Activated T-helper 1 cell treated with anti-CD3 and anti-CD28 coated beads, Interleukin-12 subunit alpha, Interleukin-12 subunit beta, Interleukin-2, Interleukin-4 antibody, amounts not matched to agents 30 ng/mL and 10 ng/mL and 1 ng/mL, durations not matched to agents 14 hours and 24 hours and 36 hours (primary cell): ENCODE measurements at regions not wholly inside any gene's neighbourhood (a gene's known extent, or its start where the extent isn't known, plus 50 kb on each side); places are given as distances from the start of the nearest gene placed in this dataset.

Source experiments
- DNase-seq: peaks from one replicate; pipeline ENCODE4 v3.0.0; 2021; ENCODE audit warnings: low spot score
- H3K27ac Mint-ChIP-seq: one replicate; pipeline ENCODE4 v1.8.0; 2021; ENCODE audit warnings: mild to moderate bottlenecking, mixed read lengths
- H3K27me3 Mint-ChIP-seq: one replicate; pipeline ENCODE4 v1.8.0; 2022; ENCODE audit warnings: mild to moderate bottlenecking, moderate library complexity, mixed read lengths; ENCODE audit not compliant: insufficient read depth
- H3K36me3 Mint-ChIP-seq: one replicate; pipeline ENCODE4 v1.8.0; 2021; ENCODE audit warnings: low read depth, mixed read lengths
- H3K4me1 Mint-ChIP-seq: one replicate; pipeline ENCODE4 v1.8.0; 2021; ENCODE audit warnings: low read depth, mixed read lengths
- H3K4me3 Mint-ChIP-seq: one replicate; pipeline ENCODE4 v1.8.0; 2021; ENCODE audit warnings: mild to moderate bottlenecking, moderate library complexity, mixed read lengths
- H3K9me3 Mint-ChIP-seq: one replicate; pipeline ENCODE4 v1.8.0; 2021; ENCODE audit warnings: mixed read lengths
- intact Hi-C: fragments of 100-400 bp; cut with micrococcal nuclease; formaldehyde crosslinking; loops from one replicate; pipeline ENCODE4 v1.15.1; 2024

DNA sequence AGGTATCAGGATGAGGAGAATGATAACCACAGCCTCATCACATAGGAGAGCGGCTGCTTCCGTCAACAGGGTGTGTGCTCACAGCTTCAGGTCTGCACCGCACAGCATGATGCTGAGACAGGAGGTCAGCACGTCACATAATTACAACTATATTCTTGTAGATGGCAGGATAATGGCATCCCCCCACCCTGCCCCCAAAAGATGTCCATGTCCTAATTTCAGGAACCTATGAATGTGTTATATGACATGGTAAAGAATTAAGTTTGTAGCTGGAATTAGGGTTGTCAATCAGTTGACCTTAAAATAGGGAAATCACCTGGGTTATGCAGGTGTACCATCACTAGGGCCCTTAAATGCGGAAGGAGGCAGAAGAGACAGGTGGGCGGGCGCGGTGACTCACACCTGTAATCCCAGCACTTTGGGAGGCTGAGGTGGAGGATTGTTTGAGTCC lies 73.9 kb downstream of the ARL4C start:
- peak overlapping the region; percentile 65 for H3K4me3 Mint-ChIP-seq
- H3K27ac Mint-ChIP-seq, result peak overlapping the region; percentile 83
- DNase-seq, result peak; percentile 60
- peaks cover 10% of the 10 kb centered on the region for H3K36me3 Mint-ChIP-seq
- intact Hi-C loops, result loop anchor here (2.0 kb wide), 1 partner anchor 22 kb away; no protein-coding TSS in a partner anchor
- no peaks in the 10 kb centered on the region for H3K27me3 Mint-ChIP-seq
- H3K4me1 Mint-ChIP-seq, result peaks cover 59% of the 10 kb centered on the region
- peaks cover 8% of the 10 kb centered on the region for H3K9me3 Mint-ChIP-seq

DNA sequence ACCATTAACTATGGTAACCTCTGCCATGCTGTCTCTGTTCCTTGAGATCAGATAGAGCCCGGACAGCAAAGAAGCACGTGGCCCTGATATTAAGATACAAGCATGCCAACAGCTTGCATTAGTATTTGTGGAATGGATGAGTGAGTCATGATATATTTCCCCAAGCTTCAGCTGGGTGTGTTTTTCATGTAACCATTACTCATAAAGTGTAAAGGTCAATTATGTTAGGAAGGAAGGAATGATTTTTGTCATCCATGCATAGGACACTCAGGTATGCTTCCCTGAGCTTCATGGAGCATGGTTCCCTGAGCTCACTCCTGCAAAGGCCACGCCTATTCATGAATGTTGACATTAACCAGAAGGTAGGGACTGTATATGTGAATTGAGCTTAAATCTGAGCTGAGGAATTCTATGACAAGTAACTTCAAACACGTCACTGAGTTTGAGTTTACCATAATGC lies 74.6 kb downstream of the ARL4C start:
- Mint-ChIP-seq H3K27ac (peak overlapping the region; percentile 83), H3K27me3 (no peaks in the 10 kb centered on the region), H3K4me1 (peaks cover 52% of the 10 kb centered on the region), H3K36me3 (peaks cover 6% of the 10 kb centered on the region), H3K9me3 (peaks cover 8% of the 10 kb centered on the region), H3K4me3 (peak overlapping the region; percentile 65)
- intact Hi-C loops, result loop anchor here (2.0 kb wide), 1 partner anchor 22 kb away; no protein-coding TSS in a partner anchor
- no peak for DNase-seq

DNA sequence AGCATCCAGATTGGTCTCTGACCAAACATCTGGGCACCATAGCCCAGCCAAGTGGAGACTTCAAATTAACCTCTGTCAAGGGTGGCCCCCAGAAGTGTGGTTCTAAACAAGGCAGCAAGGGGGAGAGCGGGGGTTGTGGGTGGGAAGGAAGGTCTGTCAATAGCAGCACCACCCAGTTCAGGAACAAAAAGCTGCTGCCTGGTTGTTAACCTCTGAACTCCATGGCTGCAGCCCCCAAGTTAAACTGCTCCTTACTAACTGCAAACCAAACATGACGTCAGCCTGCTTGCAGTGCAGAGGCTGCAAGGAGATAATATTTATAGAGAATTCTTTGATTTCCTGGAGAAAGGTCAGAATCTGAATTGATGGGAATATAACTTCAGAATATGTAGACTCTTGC lies 76.5 kb downstream of the ARL4C start:
- Mint-ChIP-seq H3K27me3 (no peaks in the 10 kb centered on the region), H3K4me1 (peaks cover 39% of the 10 kb centered on the region), H3K4me3 (no peak overlapping the region), H3K36me3 (peaks cover 8% of the 10 kb centered on the region), H3K9me3 (peaks cover 8% of the 10 kb centered on the region), H3K27ac (no peak overlapping the region)
- intact Hi-C loops, result no loop called here
- DNase-seq, result no peak

- peaks cover 39% of the 10 kb centered on the region for H3K4me1 Mint-ChIP-seq
- H3K9me3 Mint-ChIP-seq, result peaks cover 8% of the 10 kb centered on the region
- H3K27me3 Mint-ChIP-seq, result no peaks in the 10 kb centered on the region
- H3K36me3 Mint-ChIP-seq, result peaks cover 8% of the 10 kb centered on the region
- no peak overlapping the region for H3K27ac Mint-ChIP-seq
- intact Hi-C loops, result no loop called here
- no peak for DNase-seq
- H3K4me3 Mint-ChIP-seq, result no peak overlapping the region
Measured at GRCh38 chr2:234419726-234420125, 77.2 kb downstream of the ARL4C start.

- no peak overlapping the region for H3K4me3 Mint-ChIP-seq
- no peak for DNase-seq
- peaks cover 8% of the 10 kb centered on the region for H3K9me3 Mint-ChIP-seq
- intact Hi-C loops, result no loop called here
- H3K36me3 Mint-ChIP-seq, result peaks cover 9% of the 10 kb centered on the region
- H3K27ac Mint-ChIP-seq, result no peak overlapping the region
- H3K4me1 Mint-ChIP-seq, result peaks cover 31% of the 10 kb centered on the region
- no peaks in the 10 kb centered on the region for H3K27me3 Mint-ChIP-seq
Measured at GRCh38 chr2:234415706-234416105, 81.2 kb downstream of the ARL4C start.

DNA sequence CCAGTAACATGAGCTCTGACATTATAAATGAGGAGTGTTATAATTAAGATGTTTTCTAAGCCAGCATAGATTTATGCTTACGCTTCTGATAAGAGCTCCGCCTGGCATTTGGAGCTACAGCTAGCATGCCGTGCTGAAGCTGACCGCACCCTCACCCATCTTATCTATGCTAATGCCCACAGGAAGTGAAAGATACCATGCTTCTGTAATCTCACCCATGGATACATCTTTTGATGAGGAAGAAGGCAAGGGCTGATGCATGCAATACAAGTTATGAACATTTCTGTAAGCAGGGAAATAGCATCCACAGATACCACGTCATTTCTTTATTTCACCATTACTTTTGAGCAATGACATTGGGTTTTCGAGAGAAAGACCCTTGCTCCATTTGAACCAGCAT lies 82.3 kb downstream of the ARL4C start:
- H3K4me1 Mint-ChIP-seq, result peaks cover 42% of the 10 kb centered on the region
- intact Hi-C loops, result no loop called here
- H3K27me3 Mint-ChIP-seq, result no peaks in the 10 kb centered on the region
- H3K9me3 Mint-ChIP-seq, result peaks cover 8% of the 10 kb centered on the region
- no peak for DNase-seq
- H3K27ac Mint-ChIP-seq, result no peak overlapping the region
- H3K4me3 Mint-ChIP-seq, result no peak overlapping the region
- peaks cover 9% of the 10 kb centered on the region for H3K36me3 Mint-ChIP-seq

DNA sequence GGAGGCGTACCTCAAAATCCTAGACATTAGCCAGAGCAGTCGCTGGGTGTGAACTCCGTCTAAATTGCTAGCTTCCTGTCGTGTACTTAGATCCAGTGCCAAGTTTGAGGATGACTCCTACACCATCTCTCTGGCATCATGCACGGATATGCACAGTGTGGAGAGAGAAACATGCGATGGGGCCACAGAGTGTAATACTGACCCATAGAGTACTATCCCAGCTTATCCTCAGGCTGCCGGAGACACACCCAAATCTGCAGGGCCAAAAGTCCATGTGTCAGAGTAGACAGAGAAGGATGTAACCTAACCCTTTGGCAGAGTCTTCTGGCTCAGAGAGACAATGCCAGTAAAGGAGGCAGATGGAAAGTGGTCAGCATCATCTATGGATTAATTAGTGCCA lies 84.2 kb downstream of the ARL4C start:
- Mint-ChIP-seq H3K36me3 (peaks cover 3% of the 10 kb centered on the region), H3K27ac (no peak overlapping the region), H3K27me3 (no peaks in the 10 kb centered on the region), H3K9me3 (no peaks in the 10 kb centered on the region), H3K4me3 (no peak overlapping the region), H3K4me1 (peaks cover 43% of the 10 kb centered on the region)
- DNase-seq, result no peak
- intact Hi-C loops, result no loop called here

DNA sequence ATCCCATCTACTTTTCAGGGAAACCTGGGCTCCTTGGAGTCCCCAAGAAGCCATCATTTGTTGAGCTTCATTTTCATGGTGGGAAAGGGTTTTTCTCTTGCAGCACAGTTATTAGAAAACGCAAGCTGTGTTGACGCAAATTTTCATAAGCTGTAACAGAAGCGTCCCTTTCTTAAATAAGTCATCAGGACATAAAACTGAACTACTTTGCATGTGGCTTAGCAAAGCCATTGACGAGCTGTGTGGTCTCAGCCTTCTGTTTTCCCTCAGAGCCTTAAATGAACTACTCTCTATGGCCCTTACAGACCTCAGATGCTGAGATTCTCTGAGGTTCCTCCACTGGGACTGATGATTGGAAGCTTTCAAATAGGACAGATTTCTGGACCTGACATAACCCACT lies 85.1 kb downstream of the ARL4C start:
- H3K4me3 Mint-ChIP-seq, result no peak overlapping the region
- peaks cover 43% of the 10 kb centered on the region for H3K4me1 Mint-ChIP-seq
- H3K27ac Mint-ChIP-seq, result no peak overlapping the region
- peaks cover 3% of the 10 kb centered on the region for H3K36me3 Mint-ChIP-seq
- DNase-seq, result no peak
- intact Hi-C loops, result no loop called here
- no peaks in the 10 kb centered on the region for H3K9me3 Mint-ChIP-seq
- H3K27me3 Mint-ChIP-seq, result no peaks in the 10 kb centered on the region

- H3K27me3 Mint-ChIP-seq, result no peaks in the 10 kb centered on the region
- intact Hi-C loops, result no loop called here
- H3K36me3 Mint-ChIP-seq, result peaks cover 1% of the 10 kb centered on the region
- H3K9me3 Mint-ChIP-seq, result no peaks in the 10 kb centered on the region
- H3K27ac Mint-ChIP-seq, result no peak overlapping the region
- no peak overlapping the region for H3K4me3 Mint-ChIP-seq
- peaks cover 51% of the 10 kb centered on the region for H3K4me1 Mint-ChIP-seq
- no peak for DNase-seq
Measured at GRCh38 chr2:234410526-234410925, 86.4 kb downstream of the ARL4C start.

DNA sequence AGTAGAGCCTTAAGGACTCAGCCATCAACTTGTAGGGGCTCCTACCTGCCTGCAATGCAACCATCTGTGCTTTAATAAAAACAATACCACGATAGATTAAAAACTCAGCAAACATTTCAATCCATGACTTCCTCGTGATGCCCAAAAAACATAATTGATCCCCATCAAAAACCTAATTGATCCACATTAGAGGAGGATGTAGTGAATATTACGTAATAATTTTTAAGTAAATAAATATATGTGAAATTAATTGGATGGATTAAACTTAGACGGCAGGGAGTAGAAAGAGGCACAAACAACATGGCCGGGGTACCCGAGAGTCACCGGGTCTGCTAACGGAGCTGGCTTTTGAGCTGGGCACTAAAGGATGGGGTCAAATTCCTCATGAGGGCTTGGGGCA lies 87.3 kb downstream of the ARL4C start:
- no peaks in the 10 kb centered on the region for H3K9me3 Mint-ChIP-seq
- H3K4me1 Mint-ChIP-seq, result peaks cover 51% of the 10 kb centered on the region
- no peak for DNase-seq
- no peak overlapping the region for H3K27ac Mint-ChIP-seq
- no peak overlapping the region for H3K4me3 Mint-ChIP-seq
- intact Hi-C loops, result no loop called here
- H3K27me3 Mint-ChIP-seq, result no peaks in the 10 kb centered on the region
- peaks cover 1% of the 10 kb centered on the region for H3K36me3 Mint-ChIP-seq

- no peak for DNase-seq
- no peak overlapping the region for H3K27ac Mint-ChIP-seq
- peaks cover 59% of the 10 kb centered on the region for H3K4me1 Mint-ChIP-seq
- no peaks in the 10 kb centered on the region for H3K27me3 Mint-ChIP-seq
- H3K9me3 Mint-ChIP-seq, result peaks cover under 1% of the 10 kb centered on the region
- H3K36me3 Mint-ChIP-seq, result peaks cover under 1% of the 10 kb centered on the region
- intact Hi-C loops, result no loop called here
- no peak overlapping the region for H3K4me3 Mint-ChIP-seq
Measured at GRCh38 chr2:234406085-234406484, 90.8 kb downstream of the ARL4C start.

DNA sequence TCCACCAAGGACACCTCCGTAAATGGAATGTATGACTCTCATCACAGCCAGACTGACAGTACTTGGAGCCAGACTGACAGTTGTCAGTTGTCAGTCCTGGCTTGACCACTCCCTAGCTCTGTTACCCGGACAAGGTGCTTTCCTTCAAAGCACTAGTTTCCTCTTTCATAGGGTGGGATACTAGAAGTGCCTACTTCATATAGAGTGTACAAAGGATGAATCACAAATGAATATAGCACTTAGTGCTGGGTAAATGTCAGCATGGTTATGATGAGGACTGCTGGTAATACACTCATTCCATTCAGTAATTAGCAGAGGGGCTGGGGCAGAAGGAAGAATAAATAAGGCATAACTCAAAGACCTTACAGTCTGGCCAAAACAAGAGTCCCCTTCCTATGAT lies 91.4 kb downstream of the ARL4C start:
- H3K36me3 Mint-ChIP-seq, result peaks cover 4% of the 10 kb centered on the region
- H3K27me3 Mint-ChIP-seq, result no peaks in the 10 kb centered on the region
- H3K4me1 Mint-ChIP-seq, result peaks cover 59% of the 10 kb centered on the region

GRCh38 chr2:234404957-234405356 lies 91.9 kb downstream of the ARL4C start:
- Mint-ChIP-seq H3K4me3 (no peak overlapping the region), H3K27me3 (no peaks in the 10 kb centered on the region), H3K27ac (no peak overlapping the region), H3K9me3 (peaks cover 5% of the 10 kb centered on the region), H3K36me3 (peaks cover 6% of the 10 kb centered on the region), H3K4me1 (peaks cover 59% of the 10 kb centered on the region)
- intact Hi-C loops, result no loop called here
- no peak for DNase-seq

More for the DNA sequence above, 91.4 kb downstream of the ARL4C start:
- intact Hi-C loops, result no loop called here
- no peak for DNase-seq
- no peak overlapping the region for H3K4me3 Mint-ChIP-seq
- H3K9me3 Mint-ChIP-seq, result peaks cover 5% of the 10 kb centered on the region
- no peak overlapping the region for H3K27ac Mint-ChIP-seq

DNA sequence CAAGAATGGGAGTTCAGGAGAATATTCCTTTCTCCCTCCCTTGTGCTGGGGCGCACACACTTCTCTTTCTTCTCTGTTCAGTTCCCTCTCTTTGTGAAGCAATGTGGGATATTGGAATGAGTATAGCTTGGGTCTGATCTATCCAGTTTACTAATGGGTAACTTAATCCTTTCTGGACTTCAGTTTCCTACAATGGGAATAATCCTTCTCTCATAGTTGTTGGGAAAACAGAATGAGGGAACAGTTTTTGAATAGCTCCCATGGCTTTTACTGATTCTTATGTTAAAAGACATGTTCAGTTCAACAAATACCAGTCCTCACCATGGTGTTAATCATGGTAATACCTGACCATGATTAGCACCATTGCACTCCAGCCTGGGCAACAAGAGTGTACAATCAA lies 93.1 kb downstream of the ARL4C start:
- no peak for DNase-seq
- peaks cover 63% of the 10 kb centered on the region for H3K4me1 Mint-ChIP-seq
- H3K27ac Mint-ChIP-seq, result no peak overlapping the region

More for the DNA sequence above, 93.1 kb downstream of the ARL4C start:
- intact Hi-C loops, result no loop called here
- Mint-ChIP-seq H3K27me3 (no peaks in the 10 kb centered on the region), H3K36me3 (peaks cover 6% of the 10 kb centered on the region), H3K9me3 (peaks cover 5% of the 10 kb centered on the region), H3K4me3 (no peak overlapping the region)
